Transverse colon (tissue), 4 donors: ENCODE measurements at regions not wholly inside any gene's neighbourhood (a gene's known extent, or its start where the extent isn't known, plus 50 kb on each side); places are given as distances from the start of the nearest gene placed in this dataset.

ENCODE experiments used
- DNase-seq: peaks from one replicate; pipeline ENCODE4 v3.0.0-alpha.2; 2019
- H3K27ac ChIP-seq, 4 donors: fragments of 200-600 bp; sonication (generic); 2 replicates each; pipeline ENCODE4 v1.5.1; 2016 to 2018; ENCODE audit warnings: inconsistent platforms in 4 of 4
- H3K27me3 ChIP-seq: fragments of 200-600 bp; sonication (generic); 2 replicates; pipeline ENCODE4 v1.5.1; 2017; ENCODE audit warnings: inconsistent platforms
- H3K36me3 ChIP-seq, 4 donors: fragments of 200-600 bp; sonication (generic); 2 replicates each; pipeline ENCODE4 v1.5.1; 2017 to 2019; ENCODE audit warnings: inconsistent platforms in 4 of 4
- H3K4me1 ChIP-seq, 4 donors: fragments of 200-600 bp; sonication (generic); 2 replicates each; pipeline ENCODE4 v1.5.1; 2017 to 2020; ENCODE audit warnings: inconsistent platforms in 4 of 4
- H3K4me3 ChIP-seq, 4 donors: fragments of 200-600 bp; sonication (generic); 1 replicate in 1 of 4; 2 replicates in 3 of 4; pipeline versions ENCODE4 v1.5.1 to v1.6.1; 2017 to 2019; ENCODE audit warnings: inconsistent platforms in 4 of 4
- H3K9me3 ChIP-seq, 2 donors: fragments of 200-600 bp; sonication (generic); 2 replicates each; pipeline ENCODE4 v1.5.1; 2017 to 2019; ENCODE audit warnings: inconsistent platforms in 2 of 2
- EP300 ChIP-seq: sonication (generic); formaldehyde crosslinking; IDR thresholded peaks from one replicate; pipeline ENCODE4 v1.6.1; 2017; ENCODE audit warnings: antibody characterized with exemption, low read depth
- POLR2A ChIP-seq: fragments of 450-650 bp; IDR thresholded peaks from one replicate; pipeline ENCODE4 v1.6.1; 2016; ENCODE audit warnings: antibody characterized with exemption, mild to moderate bottlenecking, moderate library complexity
- POLR2AphosphoS5 ChIP-seq, 3 donors: sonication (generic); formaldehyde crosslinking; IDR thresholded peaks; one replicate each; pipeline ENCODE4 v1.6.1; 2016; ENCODE audit warnings: antibody characterized with exemption in 3 of 3
- WGBS, 2 donors: methylation state at CpG; one replicate each; pipeline ENCODE4 v1.1.5; 2018; ENCODE audit warnings: low coverage in 1 of 2; 5-methylcytosine and 5-hydroxymethylcytosine counted together
- in situ Hi-C, 4 donors: fragments of 200-750 bp; cut with MboI; loops; one replicate each; pipeline versions ENCODE4 v1.15.0 to v1.15.1; 2017; ENCODE audit warnings: low sequenced_read_pairs in 3 of 4, low pct_ligation_motif_present in 1 of 4, low pct_unique_long_range_greater_than_20kb in 1 of 4
- intact Hi-C: fragments of 100-400 bp; cut with DNase I; formaldehyde crosslinking; loops from one replicate; pipeline ENCODE4 v1.15.1; 2023; ENCODE audit warnings: low total_unique reads
- TF ChIP-seq, protein P1 (sequence below), 5 experiments: fragments of 200-600 bp in 3 of 5; fragments of 450-650 bp in 2 of 5; sonication (generic) in 3 of 5; IDR thresholded peaks; 1 replicate in 2 of 5; 2 replicates in 3 of 5; pipeline ENCODE4 v1.5.1; 2016 to 2017; ENCODE audit warnings: antibody characterized with exemption in 5 of 5, inconsistent platforms in 3 of 5, mild to moderate bottlenecking in 2 of 5, moderate library complexity in 1 of 5

GRCh38 chr1:80375109-80375508 lies 1368.6 kb upstream of the ADGRL4 start:
- no peak for TF ChIP-seq EP300
- TF ChIP-seq POLR2A = no peak
- TF ChIP-seq, protein P1, sequence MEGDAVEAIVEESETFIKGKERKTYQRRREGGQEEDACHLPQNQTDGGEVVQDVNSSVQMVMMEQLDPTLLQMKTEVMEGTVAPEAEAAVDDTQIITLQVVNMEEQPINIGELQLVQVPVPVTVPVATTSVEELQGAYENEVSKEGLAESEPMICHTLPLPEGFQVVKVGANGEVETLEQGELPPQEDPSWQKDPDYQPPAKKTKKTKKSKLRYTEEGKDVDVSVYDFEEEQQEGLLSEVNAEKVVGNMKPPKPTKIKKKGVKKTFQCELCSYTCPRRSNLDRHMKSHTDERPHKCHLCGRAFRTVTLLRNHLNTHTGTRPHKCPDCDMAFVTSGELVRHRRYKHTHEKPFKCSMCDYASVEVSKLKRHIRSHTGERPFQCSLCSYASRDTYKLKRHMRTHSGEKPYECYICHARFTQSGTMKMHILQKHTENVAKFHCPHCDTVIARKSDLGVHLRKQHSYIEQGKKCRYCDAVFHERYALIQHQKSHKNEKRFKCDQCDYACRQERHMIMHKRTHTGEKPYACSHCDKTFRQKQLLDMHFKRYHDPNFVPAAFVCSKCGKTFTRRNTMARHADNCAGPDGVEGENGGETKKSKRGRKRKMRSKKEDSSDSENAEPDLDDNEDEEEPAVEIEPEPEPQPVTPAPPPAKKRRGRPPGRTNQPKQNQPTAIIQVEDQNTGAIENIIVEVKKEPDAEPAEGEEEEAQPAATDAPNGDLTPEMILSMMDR (IDR thresholded peaks at IDR 0.05) = no peak
- no peak for TF ChIP-seq POLR2AphosphoS5 (IDR thresholded peaks at IDR 0.05)
- Histone ChIP-seq H3K9me3 (no peaks in the 10 kb centered on the region), H3K4me1 (no peaks in the 10 kb centered on the region), H3K36me3 (no peaks in the 10 kb centered on the region), H3K27ac (no peak overlapping the region), H3K4me3 (no peak overlapping the region), H3K27me3 (no peaks in the 10 kb centered on the region)
- intact Hi-C loops = no loop called here
- in situ Hi-C loops = no loop called here
- DNase-seq = no peak
- WGBS, 2 donors = 55 to 71% methylated on average over 1 of the region's 1 CpG

- no peaks in the 10 kb centered on the region for H3K27me3 ChIP-seq
- DNase-seq = no peak
Observed at GRCh38 chr1:80369780-80370179, 1363.2 kb upstream of the ADGRL4 start.

DNA sequence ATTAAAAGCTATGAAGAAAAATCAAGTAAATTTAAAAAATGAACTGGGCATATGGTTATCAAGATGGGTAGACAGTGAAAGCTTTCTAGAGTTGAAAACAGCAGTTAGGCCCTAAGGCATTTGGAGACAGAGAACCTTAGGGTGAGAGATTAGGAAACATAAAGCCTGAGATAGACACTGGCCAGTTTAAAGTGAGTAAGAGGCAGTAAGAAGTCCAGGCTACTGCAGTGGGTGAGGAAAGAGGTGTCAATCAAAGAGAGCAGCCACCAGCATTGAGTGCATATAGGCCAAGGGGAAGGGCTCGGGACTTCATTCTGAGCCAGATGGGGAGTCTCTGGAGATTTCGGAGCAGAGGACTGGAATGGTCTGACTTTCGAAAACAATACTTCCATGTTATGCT lies 1360.5 kb upstream of the ADGRL4 start:
- Histone ChIP-seq H3K36me3 (no peaks in the 10 kb centered on the region), H3K27ac (no peak overlapping the region), H3K4me3 (no peak overlapping the region), H3K9me3 (no peaks in the 10 kb centered on the region), H3K4me1 (no peaks in the 10 kb centered on the region), H3K27me3 (no peaks in the 10 kb centered on the region)
- intact Hi-C loops (no loop called here), in situ Hi-C loops (no loop called here)
- DNase-seq = no peak
- WGBS, 2 donors = 81 to 90% methylated on average over 3 of the region's 3 CpGs
- TF ChIP-seq POLR2A = no peak
- no peak for TF ChIP-seq POLR2AphosphoS5 (IDR thresholded peaks at IDR 0.05)
- TF ChIP-seq, protein P1 (IDR thresholded peaks at IDR 0.05) = no peak
- no peak for TF ChIP-seq EP300

More at GRCh38 chr1:80369780-80370179, 1363.2 kb upstream of the ADGRL4 start:
- intact Hi-C loops = no loop called here
- Histone ChIP-seq H3K36me3 (no peaks in the 10 kb centered on the region), H3K27ac (no peak overlapping the region), H3K4me1 (no peaks in the 10 kb centered on the region), H3K9me3 (no peaks in the 10 kb centered on the region), H3K4me3 (no peak overlapping the region)
- TF ChIP-seq POLR2A (no peak), POLR2AphosphoS5 (IDR thresholded peaks at IDR 0.05) (no peak), EP300 (no peak)
- TF ChIP-seq, protein P1 (IDR thresholded peaks at IDR 0.05) = no peak
- WGBS, 2 donors = 70 to 81% methylated on average over 3 of the region's 3 CpGs
- in situ Hi-C loops = no loop called here

GRCh38 chr1:80365359-80366021 lies 1359.0 kb upstream of the ADGRL4 start:
- Histone ChIP-seq H3K9me3 (no peaks in the 10 kb centered on the region), H3K27me3 (no peaks in the 10 kb centered on the region), H3K4me1 (no peaks in the 10 kb centered on the region), H3K36me3 (no peaks in the 10 kb centered on the region), H3K4me3 (no peak overlapping the region), H3K27ac (no peak overlapping the region)
- intact Hi-C loops (no loop called here), in situ Hi-C loops (no loop called here)
- WGBS, 2 donors = 67 to 68% methylated on average over 5 of the region's 5 CpGs
- no peak for DNase-seq
- TF ChIP-seq POLR2AphosphoS5 (IDR thresholded peaks at IDR 0.05) = no peak
- TF ChIP-seq POLR2A = no peak
- TF ChIP-seq, protein P1 (IDR thresholded peaks at IDR 0.05) = no peak
- no peak for TF ChIP-seq EP300
